IPS-NIHi11 (cell line): ENCODE measurements at regions not wholly inside any gene's neighbourhood (a gene's known extent, or its start where the extent isn't known, plus 50 kb on each side); places are given as distances from the start of the nearest gene placed in this dataset.

ENCODE experiments used
- DNase-seq: peaks from one replicate; pipeline ENCODE4 v3.0.0; 2012; ENCODE audit warnings: mixed read lengths, low spot score

- DNase-seq, result no peak
Observed at GRCh38 chr3:45277636-45278035, 51.5 kb upstream of the TMEM158 start.

GRCh38 chr3:45280232-45280631, 54.1 kb upstream of the TMEM158 start:
- DNase-seq, result no peak

DNA sequence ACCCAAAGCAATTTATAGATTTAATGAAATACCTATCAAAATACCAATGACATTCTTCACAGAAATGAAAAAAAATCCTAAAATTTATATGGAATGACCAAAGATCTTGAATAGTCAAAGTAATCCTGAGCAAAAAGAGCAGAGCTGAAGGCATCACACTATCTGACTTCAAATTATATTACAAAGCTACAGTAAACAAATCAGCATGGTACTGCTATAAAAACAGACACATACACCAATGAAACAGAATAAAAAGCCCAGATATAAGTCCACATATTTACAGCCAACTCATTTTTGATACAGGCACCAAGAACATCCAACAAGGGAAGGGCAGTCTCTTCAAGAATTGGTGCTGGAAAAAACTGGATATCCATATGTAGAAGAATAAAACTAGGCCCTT, 54.9 kb upstream of the TMEM158 start:
- no peak for DNase-seq

GRCh38 chr3:45283471-45283870, 57.4 kb upstream of the TMEM158 start:
- no peak for DNase-seq

GRCh38 chr3:45297331-45297730, 71.2 kb upstream of the TMEM158 start:
- DNase-seq, result no peak

GRCh38 chr3:45302470-45302869, 76.4 kb upstream of the TMEM158 start:
- no peak for DNase-seq

DNA sequence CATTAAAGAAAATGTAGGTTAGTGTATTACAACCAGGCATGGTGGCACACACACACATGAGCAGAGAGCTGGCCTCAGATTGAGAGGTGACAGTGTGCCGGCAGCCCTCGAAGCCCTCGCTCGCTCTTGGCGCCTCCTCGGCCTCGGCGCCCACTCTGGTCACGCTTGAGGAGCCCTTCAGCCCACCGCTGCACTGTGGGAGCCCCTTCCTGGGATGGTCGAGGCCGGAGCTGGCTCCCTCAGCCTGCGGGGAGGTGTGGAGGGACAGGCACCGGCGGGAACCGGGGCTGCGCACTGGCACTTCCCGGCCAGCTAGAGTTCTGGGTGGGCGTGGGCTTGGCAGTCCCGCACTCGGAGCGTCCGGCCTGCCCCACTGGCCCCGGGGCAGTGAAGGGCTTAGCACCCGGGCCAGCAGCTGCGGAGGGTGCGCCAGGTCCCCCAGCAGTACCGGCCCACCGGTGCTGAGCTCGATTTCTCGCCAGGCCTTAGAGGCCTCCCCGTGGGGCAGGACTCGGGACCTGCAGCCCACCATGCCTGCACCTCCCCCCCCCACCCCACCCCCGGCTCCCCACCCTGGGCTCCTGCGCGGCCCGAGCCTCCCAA, 80.4 kb upstream of the TMEM158 start:
- no peak for DNase-seq

GRCh38 chr3:45309876-45310275, 78.5 kb upstream of the LARS2 start:
- no peak for DNase-seq

GRCh38 chr3:45311327-45311726, 77.0 kb upstream of the LARS2 start:
- no peak for DNase-seq

- peak; percentile 28 for DNase-seq
Observed at GRCh38 chr3:45311953-45312801, 76.2 kb upstream of the LARS2 start.

GRCh38 chr3:45312836-45313493, 75.4 kb upstream of the LARS2 start:
- DNase-seq, result no peak

- no peak for DNase-seq
Observed at GRCh38 chr3:45313743-45314403, 74.5 kb upstream of the LARS2 start.

DNA sequence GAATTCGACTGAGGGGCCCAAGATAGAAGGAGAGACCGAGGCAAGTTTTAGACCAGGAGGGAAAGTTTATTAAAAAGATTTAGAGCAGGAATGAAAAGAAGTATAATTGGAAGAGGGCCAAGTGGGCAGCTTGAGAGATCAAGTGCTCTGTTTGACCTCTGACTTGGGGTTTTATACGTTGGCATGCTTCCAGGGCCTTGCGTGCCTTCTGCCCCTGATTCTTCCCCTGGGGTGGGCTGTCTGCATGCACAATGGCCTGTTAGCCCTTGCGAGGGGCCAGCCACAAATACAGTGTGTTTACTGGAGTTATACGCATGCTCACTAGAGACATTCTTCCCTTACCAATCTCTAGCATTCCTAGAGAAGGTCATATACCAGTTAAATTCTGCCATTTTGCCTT, 70.7 kb upstream of the LARS2 start:
- DNase-seq, result no peak

DNA sequence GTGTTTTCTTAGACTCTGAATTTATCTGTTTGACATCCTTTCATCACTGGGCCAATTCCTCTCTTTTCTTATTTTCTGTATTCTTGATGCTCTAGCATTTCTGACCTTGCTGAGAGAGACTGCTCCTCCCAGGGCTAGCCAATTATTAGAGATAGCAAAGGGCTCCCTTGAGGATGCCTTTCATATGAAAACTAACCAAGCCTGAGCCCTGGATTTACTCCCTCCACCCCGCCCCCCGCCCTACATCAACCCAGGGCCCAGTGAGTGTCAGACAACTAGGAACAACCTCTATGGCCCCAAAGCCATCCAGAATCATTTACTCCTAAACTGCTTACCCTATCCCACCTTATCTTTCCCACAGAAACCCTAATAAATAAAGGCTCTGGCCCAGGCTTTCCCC, 69.7 kb upstream of the LARS2 start:
- DNase-seq, result peak; percentile 65

GRCh38 chr3:45319231-45319995, 69.0 kb upstream of the LARS2 start:
- DNase-seq, result no peak

GRCh38 chr3:45319996-45320305, 68.4 kb upstream of the LARS2 start:
- DNase-seq, result no peak

DNA sequence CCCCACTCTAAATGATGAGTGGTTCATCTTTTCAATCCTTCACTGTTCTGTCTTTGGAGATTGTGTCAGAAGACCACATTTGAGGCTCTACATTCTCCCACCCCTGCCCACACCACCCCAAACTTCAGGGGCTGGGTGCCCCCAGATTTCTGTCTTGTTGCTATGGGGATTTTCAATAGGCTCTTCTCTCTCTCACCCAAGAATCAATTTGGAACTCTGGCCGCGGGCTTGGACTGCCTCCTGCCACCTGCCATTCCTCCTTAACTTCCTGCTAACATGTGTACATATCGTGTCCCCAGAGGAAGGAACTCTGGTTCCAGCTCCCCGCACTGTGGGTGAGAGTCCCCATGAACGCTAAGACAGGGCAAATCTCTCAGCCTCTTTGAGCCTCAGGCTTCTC, 67.4 kb upstream of the LARS2 start:
- no peak for DNase-seq

DNA sequence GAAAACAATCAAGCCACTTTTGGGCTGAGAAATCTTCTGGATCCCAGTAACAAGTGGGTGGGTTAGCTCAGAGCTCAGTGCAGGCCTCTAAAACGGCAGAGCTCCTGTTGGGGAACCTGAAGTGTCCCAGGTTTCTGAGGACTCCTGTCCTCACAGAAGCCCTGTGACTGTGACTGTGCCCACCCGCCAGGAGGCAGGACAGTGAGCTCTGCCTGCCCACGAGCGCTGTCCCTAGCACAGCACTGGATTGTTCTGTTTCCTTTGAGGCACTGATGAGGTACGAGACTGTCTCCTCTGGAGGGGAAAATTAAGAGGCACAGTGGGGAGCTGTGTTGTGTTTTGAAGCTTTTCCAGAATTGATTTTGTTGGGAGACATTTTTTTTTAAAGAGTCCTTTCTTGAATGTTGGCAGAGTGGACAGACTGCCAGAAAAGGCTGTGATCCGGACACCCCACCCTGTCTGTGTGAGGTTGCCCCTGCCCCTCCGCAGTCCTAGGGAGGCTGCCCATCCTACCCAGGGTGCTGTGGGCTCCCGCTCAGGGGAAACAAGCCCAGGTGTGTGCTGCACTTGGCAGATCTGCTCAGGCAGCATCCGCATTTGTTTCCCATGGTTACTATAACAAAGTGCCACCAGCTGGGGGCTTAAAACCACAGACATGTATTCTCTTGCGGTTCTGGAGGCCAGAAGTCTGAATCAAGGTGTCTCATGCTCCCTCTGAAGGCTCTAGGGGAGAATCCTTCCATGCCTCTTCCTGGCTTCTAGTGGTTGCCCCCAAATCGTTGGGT, 66.6 kb upstream of the LARS2 start:
- no peak for DNase-seq

DNA sequence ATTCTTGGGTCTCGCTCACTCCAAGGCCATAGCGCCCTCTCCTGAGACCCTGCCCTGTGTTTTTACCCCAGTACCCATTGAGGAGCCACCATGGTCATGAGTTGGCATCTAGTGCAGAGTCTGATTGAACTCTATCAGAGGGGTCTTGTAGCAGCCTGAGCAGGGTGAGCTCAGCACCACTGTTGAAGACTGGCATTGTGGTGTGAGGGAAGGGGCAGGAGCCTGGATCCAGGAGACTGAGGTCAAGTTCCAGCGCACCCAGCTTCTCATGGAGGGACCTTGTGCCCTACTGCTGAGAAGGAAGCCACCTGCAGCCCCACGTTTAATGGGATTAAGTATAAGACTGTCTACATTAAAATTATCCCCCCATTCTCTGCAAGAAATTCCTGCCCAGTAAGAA, 65.8 kb upstream of the LARS2 start:
- no peak for DNase-seq

DNA sequence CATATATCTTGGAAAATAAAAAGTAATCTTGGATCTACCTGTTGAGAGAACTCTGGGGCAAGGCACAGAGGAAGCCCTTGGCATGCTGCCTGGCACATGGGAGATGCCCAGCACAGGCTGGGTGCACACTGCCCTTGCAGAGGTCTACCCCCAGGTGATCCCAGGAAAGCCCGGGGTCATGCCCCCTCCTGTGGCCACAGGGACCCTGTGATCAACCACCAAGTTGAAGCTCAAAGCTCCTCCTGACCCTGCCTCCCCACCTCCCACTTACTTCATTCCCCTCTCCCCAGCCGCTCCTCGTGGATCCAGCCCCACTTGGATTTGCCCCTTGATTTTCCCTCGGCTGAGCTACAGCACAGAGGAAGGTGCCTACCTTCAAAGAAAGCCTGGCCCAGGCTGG, 62.7 kb upstream of the LARS2 start:
- DNase-seq, result no peak

DNA sequence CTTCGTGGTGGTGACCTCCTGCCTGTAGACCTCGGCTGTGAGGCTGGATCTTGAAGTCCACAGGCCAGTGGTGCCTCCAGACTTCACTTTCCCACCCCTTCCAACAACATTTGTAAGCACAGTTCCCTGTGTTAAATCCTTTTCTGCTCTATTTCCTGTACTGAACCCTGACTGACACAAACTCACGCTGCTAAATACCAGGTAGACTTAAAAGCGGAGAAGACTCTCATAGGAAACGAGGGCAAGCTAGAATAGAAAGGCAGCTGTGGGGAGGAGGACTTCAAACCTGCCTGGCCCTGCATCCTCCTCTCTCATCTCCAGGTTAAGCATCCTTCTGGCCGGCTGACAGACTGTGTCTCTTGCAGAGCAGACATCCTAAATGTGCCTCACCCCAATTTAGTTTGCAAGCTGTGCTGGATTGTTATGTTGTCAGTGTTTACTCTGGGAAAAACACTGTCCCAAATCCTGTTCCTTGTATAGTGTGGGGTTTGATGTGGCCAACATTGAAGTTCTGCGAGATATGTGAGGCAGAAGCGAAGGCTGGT, 58.5 kb upstream of the LARS2 start:
- no peak for DNase-seq
